ENCODE measurements at regions not wholly inside any gene's neighbourhood (a gene's known extent, or its start where the extent isn't known, plus 50 kb on each side); places are given as distances from the start of the nearest gene placed in this dataset.

DNA sequence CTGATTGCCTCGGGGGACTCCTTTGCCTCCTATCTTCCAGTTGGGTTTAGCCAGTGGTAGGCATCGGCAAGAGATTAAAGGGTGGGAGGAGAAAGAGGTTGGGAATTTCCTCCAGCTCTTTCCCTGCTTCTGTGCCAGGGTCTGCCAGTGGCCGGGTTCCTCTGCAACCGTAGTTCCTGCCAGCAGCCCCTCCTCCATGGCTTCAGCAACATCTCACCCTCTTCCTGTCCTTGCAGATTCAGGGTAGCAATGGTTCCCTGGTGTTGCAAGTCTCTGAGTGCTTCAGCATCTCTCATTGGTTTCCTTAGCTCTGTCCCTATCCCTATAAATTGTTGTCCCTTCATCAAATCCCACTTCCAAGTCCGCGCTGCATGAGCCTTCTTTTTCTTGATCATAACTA, 223.1 kb upstream of the JUN start:
- no peak for DNase-seq

DNA sequence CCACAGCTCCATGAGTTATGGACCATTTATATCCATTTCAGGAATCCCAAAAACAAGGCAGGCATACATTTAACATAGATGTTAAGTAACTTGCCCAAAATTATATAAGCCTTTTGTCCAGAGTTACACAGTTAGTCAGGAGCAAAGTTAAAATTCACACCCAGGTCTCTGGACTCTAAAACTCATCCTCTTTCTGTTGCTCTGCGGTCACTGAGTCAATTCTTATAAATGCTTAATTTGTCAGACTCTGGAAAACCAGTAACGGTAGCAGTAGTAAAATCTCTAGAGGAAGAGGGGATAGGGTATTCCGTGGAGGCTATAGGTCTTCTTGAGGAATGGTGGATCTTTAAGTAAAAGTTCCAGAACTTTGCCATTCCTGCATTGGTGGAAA, 223.6 kb upstream of the JUN start:
- DNase-seq, result no peak

DNA sequence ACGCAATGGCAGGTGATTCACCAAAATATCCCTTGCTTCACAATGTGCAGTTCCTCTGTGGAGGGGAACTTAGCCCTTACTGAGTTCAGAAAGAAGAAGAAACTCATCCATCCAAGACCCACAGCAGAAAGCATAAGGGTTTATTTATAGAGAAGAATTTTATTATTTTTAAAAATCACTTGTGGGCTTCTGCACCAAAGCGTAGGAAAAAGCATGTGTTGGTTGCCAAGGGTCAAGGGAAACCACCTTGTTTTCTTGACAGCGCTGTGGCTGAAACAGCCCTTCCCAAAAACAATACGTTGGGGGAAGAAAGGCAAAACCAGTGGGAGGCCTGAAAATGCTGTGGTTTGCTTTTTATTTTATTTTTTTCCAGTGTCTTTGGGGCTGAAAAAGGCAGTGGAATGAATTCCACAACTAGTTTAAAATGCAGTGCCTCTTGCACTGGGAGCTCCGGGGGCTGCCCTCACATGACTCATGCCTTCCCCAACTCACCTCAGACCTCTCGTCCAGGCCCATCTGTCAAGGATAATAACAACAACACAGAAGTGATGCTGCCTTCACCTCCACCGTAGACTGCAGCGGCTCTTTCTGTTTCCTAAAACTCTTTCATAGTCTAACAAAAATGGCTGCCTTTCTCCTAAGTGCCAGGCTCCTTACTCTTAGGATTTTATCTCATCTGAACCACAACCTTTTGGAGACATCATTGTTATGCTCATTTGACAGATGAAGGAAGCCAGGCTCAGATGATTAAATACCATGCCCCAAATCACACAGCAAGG, 224.2 kb upstream of the JUN start:
- DNase-seq, result no peak

DNA sequence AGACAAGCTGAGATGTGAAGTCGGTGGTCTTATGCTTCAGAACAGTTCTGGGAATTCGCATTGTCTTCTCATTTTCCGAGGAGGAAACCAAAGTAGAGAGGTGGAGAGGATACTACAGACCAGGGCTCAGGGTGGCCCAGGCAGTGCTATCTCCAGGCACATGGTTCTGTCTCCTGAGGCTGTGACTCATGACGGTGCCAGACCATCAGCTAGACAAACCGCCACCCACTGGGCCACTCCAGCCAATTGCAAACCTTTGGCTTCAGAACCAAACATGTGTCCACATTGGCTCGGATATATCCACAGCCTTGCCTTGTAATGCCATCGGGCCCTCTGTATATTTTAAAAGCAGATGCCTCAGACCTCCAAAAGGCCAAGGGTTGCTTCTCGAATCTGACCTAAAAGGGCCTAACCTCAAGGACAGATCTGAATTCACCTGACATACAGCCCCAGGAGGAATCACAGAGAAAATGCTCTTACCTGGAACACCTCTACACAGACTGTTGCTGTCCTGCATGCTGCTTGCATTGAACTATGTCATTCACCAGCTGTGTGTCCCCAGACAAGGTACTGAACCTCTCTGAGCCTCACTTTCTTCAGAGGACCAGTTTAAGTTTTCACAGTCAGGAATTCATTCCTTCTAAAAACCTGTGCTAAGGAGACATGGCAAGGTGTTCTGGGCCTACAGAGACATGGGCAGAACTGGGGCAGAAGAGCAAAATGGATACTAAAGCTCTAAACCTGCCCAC, 224.9 kb upstream of the JUN start:
- DNase-seq, result no peak

DNA sequence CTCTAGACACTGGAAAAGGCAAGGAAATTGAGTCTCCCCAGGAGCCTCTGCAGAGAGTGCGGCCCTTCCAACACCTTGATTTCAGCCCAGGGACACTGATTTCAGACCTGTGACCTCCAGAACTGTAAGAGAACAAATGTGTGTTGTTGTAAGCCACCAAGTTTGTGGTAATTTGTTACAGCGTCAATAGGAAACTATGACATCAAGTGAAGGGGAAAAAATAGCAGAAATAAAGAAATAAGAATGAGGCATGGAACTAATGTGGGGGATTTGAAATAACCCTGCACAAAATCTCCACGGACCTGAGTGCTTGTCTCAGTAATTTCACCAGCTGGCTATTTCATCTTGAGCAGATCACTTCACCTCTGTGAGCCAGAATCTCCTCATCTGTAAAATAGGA, 227.8 kb upstream of the JUN start:
- no peak for DNase-seq

DNA sequence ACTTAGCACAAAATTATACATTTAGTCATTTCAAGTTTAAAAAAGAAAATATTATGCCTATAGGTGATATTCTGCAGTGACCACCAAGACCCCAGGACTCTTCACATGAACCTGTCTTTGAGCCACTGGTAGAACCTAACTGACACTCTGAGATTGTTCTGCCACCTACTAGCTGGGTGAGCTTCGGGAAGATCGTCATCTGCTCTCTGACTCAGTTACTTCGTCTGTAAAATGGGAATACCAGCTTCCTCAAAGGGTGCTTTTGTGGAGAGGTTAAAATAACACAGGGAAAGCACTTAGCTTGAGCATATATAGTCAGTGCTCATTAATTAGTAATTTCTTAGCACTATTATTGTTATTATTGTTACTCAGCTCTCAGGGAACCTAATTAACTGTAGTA, 228.5 kb upstream of the JUN start:
- DNase-seq, result no peak

DNA sequence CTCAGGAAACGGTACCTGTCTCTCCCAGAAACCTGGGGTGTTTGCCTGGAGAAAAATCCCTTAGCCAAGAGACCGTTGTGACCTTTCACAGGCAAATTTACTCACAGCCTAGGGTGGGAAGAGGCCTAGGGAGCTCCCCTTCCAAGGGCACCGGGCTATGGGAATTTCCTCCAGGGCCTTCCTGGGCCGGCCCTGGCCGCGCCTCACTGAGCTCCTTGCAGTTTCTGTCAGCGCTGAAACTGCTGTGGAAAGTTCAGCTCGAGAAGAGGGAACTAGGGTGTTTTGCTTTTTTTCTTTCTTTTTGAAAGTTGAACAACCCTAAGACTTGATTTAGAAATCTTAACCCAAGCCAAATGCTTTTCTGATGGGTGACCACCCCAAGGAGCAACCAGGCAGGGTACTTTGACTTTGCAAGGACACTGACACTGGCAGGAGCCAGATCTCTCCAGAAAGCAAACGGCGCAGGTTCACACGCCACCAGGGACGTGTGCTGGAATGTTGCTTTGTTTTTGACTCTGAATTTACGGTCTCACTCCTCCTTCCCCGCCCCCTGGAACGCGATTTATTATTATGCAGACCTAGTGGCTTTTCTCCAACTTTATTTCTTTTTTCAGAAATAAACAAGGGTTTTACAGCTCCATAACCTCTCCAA, 229.6 kb upstream of the JUN start:
- DNase-seq, result no peak

DNA sequence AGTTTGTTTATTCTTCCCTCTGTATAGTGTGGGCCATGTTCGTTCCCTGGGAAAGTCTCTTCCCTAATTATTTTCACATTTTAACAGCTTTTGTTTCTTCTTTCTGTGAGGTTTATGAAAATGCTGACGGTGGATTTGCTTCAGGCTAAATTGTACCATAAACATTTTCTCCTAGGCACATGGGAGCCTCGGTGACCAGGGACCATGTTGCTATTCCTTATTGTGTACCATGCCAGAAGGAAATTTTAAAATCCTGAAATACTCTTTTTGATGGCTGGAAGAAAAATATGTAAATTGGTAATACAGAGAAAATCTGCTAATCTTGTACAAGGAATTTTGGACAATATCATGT, 230.1 kb upstream of the JUN start:
- DNase-seq, result no peak

DNA sequence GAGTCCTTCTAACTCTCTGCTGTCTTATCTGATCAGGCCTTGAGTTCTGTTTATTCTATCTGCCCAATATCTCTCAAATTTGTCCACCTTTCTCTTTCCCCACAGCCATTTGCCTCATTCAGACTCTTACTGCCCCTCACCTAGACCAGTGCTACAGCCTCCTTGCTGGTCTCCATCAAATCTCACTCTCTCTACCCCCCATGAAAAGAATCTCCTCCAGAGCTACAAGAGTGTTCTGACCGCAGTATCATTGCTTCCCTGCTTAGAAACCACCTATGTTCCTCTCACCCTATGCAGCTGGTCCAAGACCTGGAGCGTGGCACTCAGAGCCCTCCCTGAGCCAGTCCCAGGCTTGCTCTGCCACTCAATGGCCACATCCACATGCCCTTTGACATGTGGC, 231.0 kb upstream of the JUN start:
- DNase-seq, result no peak

DNA sequence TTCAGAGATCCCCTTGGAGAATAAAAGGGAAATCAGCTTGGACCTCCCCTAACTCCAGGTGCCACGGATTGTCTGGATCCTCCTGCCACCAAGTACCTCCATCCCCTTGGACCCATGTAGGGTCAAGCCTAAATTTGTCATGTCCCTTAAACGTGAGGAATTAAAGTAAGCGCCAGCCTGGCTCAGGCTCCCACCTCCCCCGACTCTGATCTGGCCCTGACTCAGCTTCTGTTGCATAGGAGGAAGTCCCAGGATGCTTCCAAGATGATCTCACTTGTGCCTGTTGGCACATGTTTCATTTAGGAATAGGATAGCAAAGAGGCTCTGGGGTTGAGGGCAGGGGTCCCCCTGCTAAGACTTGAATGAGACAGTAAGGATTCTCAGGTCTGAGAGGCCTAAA, 231.9 kb upstream of the JUN start:
- no peak for DNase-seq

DNA sequence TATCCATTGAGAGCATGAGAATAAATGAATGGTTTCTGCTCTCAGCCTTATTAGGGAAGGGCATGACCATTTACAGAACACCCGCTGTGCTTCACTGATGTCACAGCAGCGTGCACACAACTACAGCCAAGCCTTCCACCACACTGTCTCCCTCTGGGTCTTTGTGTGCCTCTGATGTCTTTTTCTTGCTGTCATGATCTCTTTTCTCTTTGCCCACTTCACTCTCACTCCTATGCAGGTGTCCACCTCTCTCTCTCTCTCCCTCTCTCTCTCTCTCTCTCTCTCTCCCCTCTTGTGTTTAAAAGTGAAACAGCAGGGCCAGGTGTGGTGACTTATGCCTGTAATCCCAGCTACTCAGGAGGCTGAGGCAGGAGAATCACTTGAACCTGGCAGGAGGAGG, 232.5 kb upstream of the JUN start:
- DNase-seq, result peak; percentile 68

DNA sequence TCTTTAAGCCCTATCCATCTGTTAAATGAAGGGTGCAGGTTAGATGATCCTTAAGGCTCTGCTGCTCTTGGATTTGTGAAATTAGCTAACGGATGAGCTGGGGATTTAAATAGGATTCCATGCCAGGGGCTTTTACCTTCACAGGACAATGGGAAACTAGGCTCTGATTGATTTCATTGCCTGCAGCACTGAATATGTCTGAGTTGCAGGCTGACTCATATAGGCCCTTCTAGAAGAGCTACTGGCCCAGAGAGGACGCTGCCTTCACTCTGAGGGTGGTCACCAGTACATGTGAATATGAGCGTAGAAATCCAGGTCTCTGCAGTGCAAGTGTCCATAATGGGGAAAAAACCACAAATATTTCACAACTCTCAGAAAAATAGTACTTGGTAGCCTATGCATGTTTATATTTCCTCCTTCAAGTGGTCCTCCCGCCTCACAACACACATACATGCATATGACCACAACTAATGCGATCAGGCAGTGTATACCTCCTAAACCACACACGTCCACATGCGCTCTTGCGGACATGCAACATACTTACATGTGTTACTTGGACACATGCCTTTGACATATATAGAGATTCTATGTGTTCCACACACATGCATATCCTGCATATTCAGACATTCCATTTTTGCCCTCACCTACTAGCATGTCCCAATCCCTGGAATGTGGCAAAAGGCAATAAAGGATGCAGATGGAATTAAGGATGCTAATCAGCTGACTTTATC, 233.8 kb upstream of the JUN start:
- no peak for DNase-seq

DNA sequence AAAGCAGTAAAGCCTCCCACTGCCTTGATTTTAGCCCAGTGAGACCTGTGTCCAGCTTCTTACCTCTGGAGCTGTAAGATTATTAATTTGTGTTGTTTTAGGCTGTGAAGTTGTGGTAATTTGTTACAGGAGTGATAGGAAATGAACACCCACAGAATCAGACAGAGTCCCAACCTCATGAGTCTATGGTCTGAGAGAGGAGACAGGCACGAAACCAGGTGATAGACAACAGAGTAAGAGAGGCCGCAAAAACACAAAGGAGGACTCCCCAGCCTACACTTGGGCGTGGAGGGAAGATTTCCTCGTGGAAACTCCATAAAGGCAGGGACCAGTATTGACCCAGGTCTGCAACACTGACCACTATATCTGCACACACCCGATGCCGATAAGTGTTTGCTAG, 234.6 kb upstream of the JUN start:
- DNase-seq, result no peak

DNA sequence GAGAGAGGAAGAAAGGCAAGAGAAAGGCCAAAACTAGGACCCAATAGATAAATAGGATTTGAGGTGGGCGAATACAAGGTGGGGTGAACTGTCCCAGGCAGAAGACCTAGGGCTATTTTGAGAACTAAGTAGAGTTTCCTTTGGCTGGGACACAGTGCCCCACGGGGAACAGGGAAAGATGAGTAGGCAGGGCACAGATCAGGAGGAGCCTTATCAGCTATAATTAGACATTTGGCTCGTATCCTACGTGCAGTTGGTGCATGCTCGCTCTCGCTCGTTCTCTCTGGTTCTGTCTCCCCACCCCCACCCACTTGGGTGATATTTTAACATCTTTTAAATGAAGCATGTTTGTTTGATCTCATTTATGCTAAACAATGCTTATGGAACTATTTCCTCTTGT, 235.0 kb upstream of the JUN start:
- DNase-seq, result no peak

DNA sequence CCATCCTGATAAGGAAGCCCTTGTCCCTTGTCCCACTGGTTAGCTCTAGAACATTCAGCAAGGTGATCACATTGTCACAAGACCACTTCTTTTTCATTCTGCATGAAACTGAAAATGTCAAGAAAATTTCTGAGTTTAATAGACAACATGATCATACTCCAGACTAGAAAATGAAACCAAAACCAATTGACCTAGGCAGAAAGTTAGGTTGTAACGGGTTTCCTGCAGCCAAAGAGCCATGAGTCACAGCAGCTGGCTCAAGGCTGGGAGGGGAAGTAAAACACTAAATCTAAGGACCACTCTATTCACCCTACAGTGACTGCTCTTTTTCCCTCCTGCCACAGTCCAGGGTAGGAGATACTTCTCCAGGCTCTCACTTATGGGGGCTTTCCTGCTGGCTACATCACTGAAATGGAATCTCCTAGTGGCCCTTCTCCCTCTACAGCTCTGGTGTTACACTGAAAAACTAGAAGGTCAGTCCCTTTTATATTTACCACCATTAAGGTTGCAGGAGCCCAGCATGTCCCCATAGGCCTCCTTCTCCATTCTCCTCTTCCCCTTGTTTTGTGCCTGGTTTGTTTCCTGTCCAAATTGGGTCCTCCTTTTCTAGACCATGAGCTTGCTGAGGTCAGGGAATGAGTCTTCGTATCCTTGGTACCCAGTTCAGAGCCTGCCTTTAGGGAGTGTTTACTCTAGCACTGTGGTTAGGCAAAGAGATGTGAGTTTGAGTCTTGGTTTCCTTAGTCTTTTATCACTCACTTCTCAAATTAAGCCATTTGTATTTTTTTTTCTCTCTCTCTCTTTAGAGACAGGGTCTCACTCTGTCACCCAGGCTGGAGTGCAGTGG, 236.5 kb upstream of the JUN start:
- peak; percentile 18 for DNase-seq

DNA sequence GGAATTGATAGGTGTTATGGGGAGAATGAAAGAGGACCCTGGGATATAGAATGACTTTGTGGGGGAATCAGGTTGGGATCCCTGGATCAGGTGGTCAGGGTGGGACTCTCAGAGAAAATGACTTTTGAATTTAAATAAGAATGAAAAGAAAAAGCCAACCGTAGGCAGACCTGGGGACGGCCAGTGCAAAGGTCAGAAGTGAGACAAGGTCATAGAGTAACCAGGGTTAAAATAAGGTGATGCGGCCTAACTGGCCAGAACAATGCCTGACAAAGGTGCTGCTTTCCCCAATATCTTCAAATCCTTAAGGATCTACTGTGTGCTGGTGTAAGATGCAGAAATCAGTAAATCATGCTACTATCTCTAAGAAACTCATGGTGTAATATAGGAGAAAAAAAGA, 238.4 kb upstream of the JUN start:
- no peak for DNase-seq

DNA sequence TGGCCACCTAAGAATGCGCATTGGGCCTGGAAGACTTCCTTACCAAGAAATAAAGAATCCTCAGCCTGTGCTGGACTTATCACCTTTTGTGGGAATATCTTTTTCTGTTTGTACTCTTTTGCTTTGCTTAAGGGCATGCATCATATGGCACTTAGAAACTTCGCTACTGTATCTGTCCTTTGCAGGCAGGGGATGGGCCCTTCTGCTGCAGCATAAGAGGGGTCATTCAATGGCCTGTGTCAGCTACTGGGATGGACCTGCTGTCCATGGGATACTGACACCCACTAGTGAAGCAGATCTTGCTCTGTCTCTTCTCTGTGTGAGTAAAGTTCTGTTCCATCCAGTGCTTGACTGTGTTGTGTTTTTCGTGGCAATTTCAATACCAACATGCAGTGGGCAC, 239.0 kb upstream of the JUN start:
- DNase-seq, result no peak

DNA sequence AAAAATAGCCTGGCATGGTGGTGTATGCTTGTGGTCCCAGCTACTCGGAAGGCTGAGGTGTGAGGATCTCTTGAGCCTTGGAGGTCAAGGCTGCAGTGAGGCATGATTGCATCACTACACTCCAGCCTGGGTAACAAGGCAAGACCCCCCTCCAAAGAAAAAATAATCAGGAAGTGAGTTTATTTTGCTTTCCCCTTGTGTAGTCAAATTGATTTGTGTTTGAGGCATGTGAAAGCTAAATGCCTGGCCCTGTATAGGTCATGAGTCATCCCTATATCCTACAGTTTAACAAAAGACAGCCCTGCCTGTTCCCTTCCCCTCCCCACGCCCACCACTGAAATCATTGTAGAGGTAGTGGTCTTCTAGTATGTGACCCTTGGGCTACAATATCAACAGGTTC, 241.4 kb upstream of the JUN start:
- DNase-seq, result no peak

DNA sequence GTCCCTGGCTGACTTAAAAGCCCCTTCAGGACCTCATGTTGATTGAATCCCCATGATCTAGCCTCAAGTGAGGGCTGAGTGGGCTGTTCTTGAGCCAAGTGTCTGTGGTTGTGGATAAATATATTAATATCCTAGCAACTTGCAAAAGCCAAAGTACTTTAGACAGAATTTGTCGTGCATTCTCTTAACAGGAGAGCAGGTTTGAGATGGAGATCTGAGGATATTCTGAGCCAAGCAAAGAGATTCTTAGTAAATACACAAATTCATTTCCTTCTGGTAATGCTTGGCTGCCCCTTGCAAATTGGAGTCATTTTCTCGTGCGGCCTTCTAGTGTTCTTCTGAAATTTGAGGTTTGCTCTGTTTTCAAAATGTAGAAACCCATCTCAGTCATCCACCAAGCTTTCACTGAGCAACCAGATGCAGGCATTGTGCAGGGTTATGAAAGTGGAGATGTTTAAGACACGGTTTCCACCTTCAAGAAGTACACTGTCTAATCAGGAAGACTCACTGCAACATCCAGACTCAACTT, 242.1 kb upstream of the JUN start:
- no peak for DNase-seq

DNA sequence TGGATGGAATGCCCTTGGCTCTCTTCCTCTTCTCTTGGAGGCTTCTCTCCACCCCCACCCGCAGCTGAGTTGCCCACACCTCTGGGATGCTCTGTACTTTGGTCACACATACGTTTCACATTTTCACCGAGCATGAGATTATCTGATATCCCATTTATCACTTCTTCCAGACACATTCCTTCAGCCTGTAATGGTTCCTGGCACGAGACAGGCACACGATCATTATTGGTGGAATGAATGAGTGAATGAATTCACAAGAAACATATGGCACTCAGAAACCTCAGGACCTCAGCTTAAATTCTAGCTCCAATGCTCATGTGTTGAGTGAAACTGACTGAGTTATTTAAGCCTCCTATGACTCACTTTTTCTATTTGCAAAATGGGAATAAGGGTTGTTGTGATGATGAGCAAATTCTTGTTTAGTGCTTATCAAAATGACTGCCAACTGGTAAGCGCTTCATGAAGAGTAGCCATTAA, 242.7 kb upstream of the JUN start:
- no peak for DNase-seq

DNA sequence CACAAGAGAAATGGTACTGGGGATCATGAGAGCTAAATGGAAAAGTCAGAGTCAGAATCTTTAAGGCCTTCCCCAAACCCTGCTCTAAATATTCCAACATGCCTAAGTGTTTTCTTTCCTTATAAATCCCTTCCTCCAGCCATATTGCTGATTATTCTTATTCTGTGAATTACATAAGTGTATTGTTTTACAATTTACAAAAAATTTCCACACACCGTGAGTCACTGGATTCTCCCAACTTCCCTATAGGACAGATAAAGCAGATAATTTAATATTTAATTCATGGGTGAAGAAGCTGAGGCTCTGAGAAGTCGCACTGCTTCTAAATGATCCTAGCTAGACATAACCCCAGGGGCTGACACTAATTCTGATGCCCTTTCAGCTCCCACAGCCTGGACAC, 243.3 kb upstream of the JUN start:
- DNase-seq, result no peak

DNA sequence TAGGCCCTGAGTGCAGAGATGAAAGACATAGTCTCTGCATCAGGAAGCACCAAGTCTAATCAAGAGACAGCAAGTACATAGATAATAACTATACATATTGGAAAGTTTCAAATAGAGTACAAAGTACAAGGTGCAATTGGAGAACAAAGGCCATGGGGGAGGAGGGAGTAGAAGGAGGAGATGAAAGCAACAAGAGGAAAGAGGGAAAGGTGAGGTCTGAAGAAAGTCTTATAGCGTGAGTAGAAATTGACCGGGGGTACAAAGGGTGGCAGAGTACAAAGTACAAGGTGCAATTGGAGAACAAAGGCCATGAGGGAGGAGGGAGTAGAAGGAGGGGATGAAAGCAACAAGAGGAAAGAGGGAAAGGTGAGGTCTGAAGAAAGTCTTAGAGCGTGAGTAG, 244.2 kb upstream of the JUN start:
- no peak for DNase-seq

All from NCI-H774 (cell line).